ENCODE measurements at regions not wholly inside any gene's neighbourhood (a gene's known extent, or its start where the extent isn't known, plus 50 kb on each side); places are given as distances from the start of the nearest gene placed in this dataset.
A peak's percentile ranks its signal among the peaks of the same experiment; 100 is the strongest.

DNA sequence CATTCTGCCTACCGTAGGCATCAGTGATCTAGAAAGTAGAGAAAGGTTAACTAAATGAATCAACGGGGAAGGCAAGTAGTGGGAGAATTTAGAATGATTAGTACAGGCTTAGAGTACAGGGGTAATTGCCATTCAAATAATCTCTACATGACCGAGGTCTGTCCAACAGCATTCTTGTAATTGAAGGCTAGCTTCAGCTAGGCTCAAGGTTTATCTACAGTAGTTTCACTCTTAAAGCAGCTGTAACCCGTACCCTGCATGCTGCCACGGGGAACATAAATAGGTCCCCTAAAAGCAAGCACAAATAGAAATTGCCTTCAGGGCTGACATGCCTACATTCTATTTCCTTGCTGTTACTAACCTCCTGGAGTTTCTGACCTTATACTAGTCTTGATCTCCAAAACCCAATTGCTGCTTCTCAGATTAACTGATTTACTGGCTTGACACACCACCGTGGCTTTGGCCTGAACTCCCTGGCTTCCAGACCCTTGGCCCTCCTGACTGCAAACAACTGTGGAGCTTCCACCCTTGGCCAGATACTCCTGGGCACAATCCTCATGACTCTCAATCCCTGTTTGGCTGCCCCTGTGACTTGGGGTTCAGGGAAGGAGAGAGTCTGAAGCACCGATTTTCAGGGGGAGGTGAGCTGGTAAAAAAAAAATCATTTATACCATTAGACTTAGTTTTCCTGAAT is 242.1 kb upstream of the FOXN3 start:
- H3K4me3 Mint-ChIP-seq (ENCODE audit: unreplicated experiment), result no peak overlapping the region
- no peaks in the 10 kb centered on the region for H3K4me1 ChIP-seq (ENCODE audit: insufficient read depth, low read length)
- H3K9me3 ChIP-seq (ENCODE audit: insufficient read depth, low read depth, low read length), result no peaks in the 10 kb centered on the region
- DNase-seq (ENCODE audit: low read depth) (no peak), FAIRE-seq (no peak)
- H4K20me1 ChIP-seq (ENCODE audit: insufficient read depth, low read length), result no peaks in the 10 kb centered on the region
- no peaks in the 10 kb centered on the region for H3K36me3 ChIP-seq (ENCODE audit: insufficient read depth, low read length)
- H3K36me3 Mint-ChIP-seq (ENCODE audit: low read depth, unreplicated experiment), result peaks cover 2% of the 10 kb centered on the region
- no peak for TF ChIP-seq EZH2 (IDR thresholded peaks at IDR 0.05; ENCODE audit: insufficient read depth, low read length)
- TF ChIP-seq, protein P1, sequence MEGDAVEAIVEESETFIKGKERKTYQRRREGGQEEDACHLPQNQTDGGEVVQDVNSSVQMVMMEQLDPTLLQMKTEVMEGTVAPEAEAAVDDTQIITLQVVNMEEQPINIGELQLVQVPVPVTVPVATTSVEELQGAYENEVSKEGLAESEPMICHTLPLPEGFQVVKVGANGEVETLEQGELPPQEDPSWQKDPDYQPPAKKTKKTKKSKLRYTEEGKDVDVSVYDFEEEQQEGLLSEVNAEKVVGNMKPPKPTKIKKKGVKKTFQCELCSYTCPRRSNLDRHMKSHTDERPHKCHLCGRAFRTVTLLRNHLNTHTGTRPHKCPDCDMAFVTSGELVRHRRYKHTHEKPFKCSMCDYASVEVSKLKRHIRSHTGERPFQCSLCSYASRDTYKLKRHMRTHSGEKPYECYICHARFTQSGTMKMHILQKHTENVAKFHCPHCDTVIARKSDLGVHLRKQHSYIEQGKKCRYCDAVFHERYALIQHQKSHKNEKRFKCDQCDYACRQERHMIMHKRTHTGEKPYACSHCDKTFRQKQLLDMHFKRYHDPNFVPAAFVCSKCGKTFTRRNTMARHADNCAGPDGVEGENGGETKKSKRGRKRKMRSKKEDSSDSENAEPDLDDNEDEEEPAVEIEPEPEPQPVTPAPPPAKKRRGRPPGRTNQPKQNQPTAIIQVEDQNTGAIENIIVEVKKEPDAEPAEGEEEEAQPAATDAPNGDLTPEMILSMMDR (IDR thresholded peaks at IDR 0.05; ENCODE audit: insufficient read depth, low read depth, low read length), result no peak
- H3K27me3 ChIP-seq (ENCODE audit: insufficient read depth, low read length), result no peaks in the 10 kb centered on the region
- no peak overlapping the region for H2AFZ ChIP-seq (ENCODE audit: low read depth, low read length)
- peaks cover 5% of the 10 kb centered on the region for H3K9me3 Mint-ChIP-seq (ENCODE audit: unreplicated experiment)
- no peak overlapping the region for H3K27ac ChIP-seq (ENCODE audit: low read depth, low read length)
- H3K79me2 ChIP-seq (ENCODE audit: insufficient read depth, low read length), result no peaks in the 10 kb centered on the region
- no peaks in the 10 kb centered on the region for H3K27me3 Mint-ChIP-seq (ENCODE audit: low read depth, unreplicated experiment)
- H3K4me3 ChIP-seq (ENCODE audit: insufficient read depth, low read depth, low read length), result no peak overlapping the region
- no peak overlapping the region for H3K4me2 ChIP-seq (ENCODE audit: low read length)
- H3K4me1 Mint-ChIP-seq (ENCODE audit: low read depth, unreplicated experiment), result peaks cover 3% of the 10 kb centered on the region
- H3K9ac ChIP-seq (ENCODE audit: low read length), result no peak overlapping the region
- no peak overlapping the region for H3K27ac Mint-ChIP-seq (ENCODE audit: unreplicated experiment)

DNA sequence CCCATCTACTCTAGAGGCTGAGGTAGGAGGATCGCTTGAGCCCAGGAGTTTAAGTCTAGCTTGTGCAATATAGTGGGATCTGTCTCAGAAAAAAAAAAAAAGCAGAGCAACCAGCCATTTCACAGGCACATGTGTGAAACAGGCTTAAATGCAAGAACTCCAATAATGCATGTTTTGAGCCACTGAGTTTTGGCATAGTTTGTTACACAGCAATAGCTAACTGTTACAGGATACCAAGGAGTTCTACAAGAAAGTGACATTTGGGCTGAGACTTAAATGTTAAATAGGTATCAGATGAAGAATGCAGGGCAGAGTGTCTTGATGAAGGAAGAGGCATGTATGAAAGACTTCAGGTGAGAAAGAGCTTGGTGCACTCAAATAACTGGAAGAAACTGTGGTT is 240.0 kb upstream of the FOXN3 start:
- no peak overlapping the region for H3K4me3 Mint-ChIP-seq (ENCODE audit: unreplicated experiment)
- H3K27me3 ChIP-seq (ENCODE audit: insufficient read depth, low read length), result no peaks in the 10 kb centered on the region
- peaks cover 3% of the 10 kb centered on the region for H3K4me1 Mint-ChIP-seq (ENCODE audit: low read depth, unreplicated experiment)
- no peak overlapping the region for H2AFZ ChIP-seq (ENCODE audit: low read depth, low read length)
- no peak overlapping the region for H3K27ac Mint-ChIP-seq (ENCODE audit: unreplicated experiment)
- DNase-seq (ENCODE audit: low read depth) (no peak), FAIRE-seq (no peak)
- no peaks in the 10 kb centered on the region for H3K4me1 ChIP-seq (ENCODE audit: insufficient read depth, low read length)
- peaks cover 2% of the 10 kb centered on the region for H3K36me3 Mint-ChIP-seq (ENCODE audit: low read depth, unreplicated experiment)
- H3K36me3 ChIP-seq (ENCODE audit: insufficient read depth, low read length), result no peaks in the 10 kb centered on the region
- H3K27ac ChIP-seq (ENCODE audit: low read depth, low read length), result no peak overlapping the region
- H3K9me3 Mint-ChIP-seq (ENCODE audit: unreplicated experiment), result peaks cover 5% of the 10 kb centered on the region
- no peaks in the 10 kb centered on the region for H4K20me1 ChIP-seq (ENCODE audit: insufficient read depth, low read length)
- H3K79me2 ChIP-seq (ENCODE audit: insufficient read depth, low read length), result no peaks in the 10 kb centered on the region
- peaks cover 3% of the 10 kb centered on the region for H3K27me3 Mint-ChIP-seq (ENCODE audit: low read depth, unreplicated experiment)
- H3K4me3 ChIP-seq (ENCODE audit: insufficient read depth, low read depth, low read length), result no peak overlapping the region
- H3K9ac ChIP-seq (ENCODE audit: low read length), result no peak overlapping the region
- TF ChIP-seq EZH2 (IDR thresholded peaks at IDR 0.05; ENCODE audit: insufficient read depth, low read length), result no peak
- TF ChIP-seq, protein P1 (IDR thresholded peaks at IDR 0.05; ENCODE audit: insufficient read depth, low read depth, low read length), result no peak
- H3K9me3 ChIP-seq (ENCODE audit: insufficient read depth, low read depth, low read length), result no peaks in the 10 kb centered on the region
- H3K4me2 ChIP-seq (ENCODE audit: low read length), result no peak overlapping the region

DNA sequence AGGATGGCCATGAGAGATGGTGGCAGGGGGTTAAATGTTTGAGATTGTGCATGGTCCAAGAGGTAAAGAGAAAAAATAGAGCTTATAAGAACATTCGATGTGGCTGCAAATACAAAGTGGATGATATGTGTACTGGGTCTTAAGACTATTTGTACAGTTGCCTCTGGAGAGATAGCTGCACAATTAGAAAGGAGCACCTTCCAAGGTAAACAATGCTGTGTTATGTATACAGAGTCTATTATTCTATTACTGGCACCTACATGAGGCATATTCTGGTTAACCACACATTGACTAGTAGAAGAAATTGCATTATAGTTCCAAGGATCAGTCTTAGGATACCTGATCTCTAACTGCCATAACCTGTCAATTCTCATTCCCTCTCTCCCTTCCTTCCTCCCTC is 238.0 kb upstream of the FOXN3 start:
- no peak overlapping the region for H3K4me3 Mint-ChIP-seq (ENCODE audit: unreplicated experiment)
- H3K4me2 ChIP-seq (ENCODE audit: low read length), result no peak overlapping the region

More for the DNA sequence above, 238.0 kb upstream of the FOXN3 start:
- H3K79me2 ChIP-seq (ENCODE audit: insufficient read depth, low read length), result no peaks in the 10 kb centered on the region
- Mint-ChIP-seq H3K36me3 (ENCODE audit: low read depth, unreplicated experiment) (peaks cover 2% of the 10 kb centered on the region), H3K4me1 (ENCODE audit: low read depth, unreplicated experiment) (peaks cover 3% of the 10 kb centered on the region), H3K9me3 (ENCODE audit: unreplicated experiment) (peaks cover 5% of the 10 kb centered on the region), H3K27ac (ENCODE audit: unreplicated experiment) (no peak overlapping the region), H3K27me3 (ENCODE audit: low read depth, unreplicated experiment) (peaks cover 3% of the 10 kb centered on the region)
- H3K9ac ChIP-seq (ENCODE audit: low read length), result no peak overlapping the region
- TF ChIP-seq EZH2 (IDR thresholded peaks at IDR 0.05; ENCODE audit: insufficient read depth, low read length), result no peak
- TF ChIP-seq, protein P1 (IDR thresholded peaks at IDR 0.05; ENCODE audit: insufficient read depth, low read depth, low read length), result no peak
- H2AFZ ChIP-seq (ENCODE audit: low read depth, low read length), result no peak overlapping the region
- H3K9me3 ChIP-seq (ENCODE audit: insufficient read depth, low read depth, low read length), result no peaks in the 10 kb centered on the region
- no peak overlapping the region for H3K4me3 ChIP-seq (ENCODE audit: insufficient read depth, low read depth, low read length)
- no peaks in the 10 kb centered on the region for H3K4me1 ChIP-seq (ENCODE audit: insufficient read depth, low read length)
- no peak for FAIRE-seq
- H3K27ac ChIP-seq (ENCODE audit: low read depth, low read length), result no peak overlapping the region
- no peaks in the 10 kb centered on the region for H3K36me3 ChIP-seq (ENCODE audit: insufficient read depth, low read length)
- H4K20me1 ChIP-seq (ENCODE audit: insufficient read depth, low read length), result no peaks in the 10 kb centered on the region
- peak; percentile 14 for DNase-seq (ENCODE audit: low read depth)
- H3K27me3 ChIP-seq (ENCODE audit: insufficient read depth, low read length), result no peaks in the 10 kb centered on the region
